Activated CD8-positive, alpha-beta memory T cell treated with anti-CD3 and anti-CD28 coated beads, Interleukin-2, amount 10 ng/mL, durations not matched to agents 7 days and 5 days (primary cell): ENCODE measurements at regions not wholly inside any gene's neighbourhood (a gene's known extent, or its start where the extent isn't known, plus 50 kb on each side); places are given as distances from the start of the nearest gene placed in this dataset.
"Not testable (repeated sequence)": the region's sequence is repeated elsewhere in the genome, so short reads cannot be mapped to it uniquely, and the experiment has no call there.

ENCODE experiments used
- ATAC-seq: fragments of 150-1000 bp; cut with Tn5 transposase; one replicate; pipeline ENCODE4 v1.10.0; 2021; ENCODE audit warnings: moderate library complexity
- CTCF ChIA-PET: fragments of 350-600 bp; sonication (Branson Sonifier 250); formaldehyde crosslinking; loops from one replicate; lab custom pipeline; 2021; ENCODE audit warnings: antibody characterized with exemption; lab: Charles Lee
- DNase-seq: peaks from one replicate; pipeline ENCODE4 v3.0.0-alpha.2; 2020
- H3K27ac Mint-ChIP-seq: one replicate; pipeline ENCODE4 v1.8.0; 2021; ENCODE audit warnings: mild to moderate bottlenecking, mixed read lengths
- H3K27me3 Mint-ChIP-seq: one replicate; pipeline ENCODE4 v1.8.0; 2021; ENCODE audit warnings: mixed read lengths
- H3K36me3 Mint-ChIP-seq: one replicate; pipeline ENCODE4 v1.8.0; 2021; ENCODE audit warnings: mild to moderate bottlenecking, mixed read lengths
- H3K4me1 Mint-ChIP-seq: one replicate; pipeline ENCODE4 v1.8.0; 2021; ENCODE audit warnings: mixed read lengths
- H3K4me3 Mint-ChIP-seq: one replicate; pipeline ENCODE4 v1.8.0; 2021; ENCODE audit warnings: mild to moderate bottlenecking, moderate library complexity, mixed read lengths
- H3K9me3 Mint-ChIP-seq: one replicate; pipeline ENCODE4 v1.8.0; 2022; ENCODE audit warnings: low read depth, mixed read lengths

DNA sequence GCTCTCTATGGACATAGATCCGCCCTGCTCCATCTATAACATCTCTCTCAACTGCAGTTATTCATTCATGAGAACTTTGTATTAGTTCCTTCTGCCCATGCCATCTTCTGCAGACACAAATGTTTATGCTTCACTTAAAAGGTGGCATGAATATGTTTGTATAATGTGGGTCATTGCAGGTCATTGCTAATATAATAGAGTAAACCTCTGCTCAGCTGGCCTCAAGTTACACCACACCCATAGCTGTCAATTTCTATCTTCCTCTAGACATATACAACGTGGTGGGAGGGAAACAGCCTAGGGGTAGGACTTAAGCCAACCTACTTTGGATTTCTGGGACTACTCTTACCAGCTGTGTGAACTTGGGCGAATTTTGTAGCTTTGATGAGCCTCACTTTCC is 129.8 kb downstream of the ATXN3L start:
- CTCF ChIA-PET = no interaction called here
- no peak overlapping the region for H3K4me3 Mint-ChIP-seq
- peaks cover 1% of the 10 kb centered on the region for H3K36me3 Mint-ChIP-seq
- H3K27ac Mint-ChIP-seq = no peak overlapping the region
- ATAC-seq (no peak), DNase-seq (no peak)
- H3K4me1 Mint-ChIP-seq = no peaks in the 10 kb centered on the region
- H3K9me3 Mint-ChIP-seq = no peaks in the 10 kb centered on the region
- no peaks in the 10 kb centered on the region for H3K27me3 Mint-ChIP-seq

DNA sequence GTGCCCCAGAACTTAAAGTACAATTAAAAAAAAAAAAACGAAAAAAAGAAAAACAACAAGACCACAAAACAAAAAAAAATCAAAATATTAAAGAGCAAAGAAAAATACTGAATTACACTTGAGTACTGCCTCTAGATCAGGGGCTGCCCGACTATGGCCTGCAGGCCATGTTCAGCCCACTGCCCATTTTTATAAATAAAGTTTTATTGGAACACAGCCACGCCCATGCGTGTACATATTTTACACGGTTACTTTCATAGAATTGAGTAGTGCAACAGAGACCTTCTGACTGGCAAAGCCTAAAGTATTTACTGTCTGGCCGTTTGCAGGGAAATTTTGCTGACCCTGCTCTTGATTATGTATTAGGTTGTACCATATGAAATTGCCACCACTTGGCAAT is 130.5 kb downstream of the ATXN3L start:
- CTCF ChIA-PET = no interaction called here
- Mint-ChIP-seq H3K27ac (no peak overlapping the region), H3K4me3 (no peak overlapping the region), H3K9me3 (no peaks in the 10 kb centered on the region), H3K36me3 (peaks cover 3% of the 10 kb centered on the region), H3K4me1 (no peaks in the 10 kb centered on the region), H3K27me3 (no peaks in the 10 kb centered on the region)
- DNase-seq (no peak), ATAC-seq (no peak)

DNA sequence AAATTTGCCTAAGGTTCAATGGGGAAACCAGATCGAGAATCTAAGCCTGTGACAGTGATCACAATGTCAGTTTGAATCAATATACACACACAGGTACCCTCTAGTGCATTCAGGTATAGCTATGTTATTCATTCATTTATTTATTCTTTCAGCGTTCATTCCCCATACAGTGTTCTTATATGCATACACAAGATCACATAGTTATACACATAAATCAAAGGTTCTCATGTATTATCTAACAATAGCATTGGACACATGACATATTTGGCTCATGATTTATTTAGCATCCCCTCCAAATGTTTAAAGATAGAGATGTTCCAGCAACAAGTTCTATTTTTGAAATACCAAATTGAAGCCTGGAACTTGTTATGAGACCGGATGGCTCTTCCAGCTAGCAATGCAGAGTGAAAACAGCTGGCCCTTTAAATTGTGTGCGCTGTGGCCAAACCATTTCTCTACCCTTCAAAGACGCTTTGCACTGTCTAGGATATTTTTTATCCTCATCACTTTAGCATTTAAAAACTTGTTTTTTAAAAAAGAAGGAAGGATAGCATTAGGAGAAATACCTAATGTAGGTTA is 131.0 kb downstream of the ATXN3L start:
- no peak overlapping the region for H3K4me3 Mint-ChIP-seq
- H3K36me3 Mint-ChIP-seq = peaks cover 3% of the 10 kb centered on the region
- CTCF ChIA-PET = no interaction called here
- no peaks in the 10 kb centered on the region for H3K27me3 Mint-ChIP-seq
- H3K9me3 Mint-ChIP-seq = no peaks in the 10 kb centered on the region
- H3K27ac Mint-ChIP-seq = no peak overlapping the region
- ATAC-seq = no peak
- no peak for DNase-seq
- no peaks in the 10 kb centered on the region for H3K4me1 Mint-ChIP-seq

- H3K27me3 Mint-ChIP-seq, DNase-seq, H3K4me3 Mint-ChIP-seq, H3K9me3 Mint-ChIP-seq, H3K36me3 Mint-ChIP-seq, H3K27ac Mint-ChIP-seq, H3K4me1 Mint-ChIP-seq, ATAC-seq, CTCF ChIA-PET: not testable (repeated sequence)
Measured at GRCh38 chrX:13186643-13187042, 133.2 kb downstream of the ATXN3L start.

DNA sequence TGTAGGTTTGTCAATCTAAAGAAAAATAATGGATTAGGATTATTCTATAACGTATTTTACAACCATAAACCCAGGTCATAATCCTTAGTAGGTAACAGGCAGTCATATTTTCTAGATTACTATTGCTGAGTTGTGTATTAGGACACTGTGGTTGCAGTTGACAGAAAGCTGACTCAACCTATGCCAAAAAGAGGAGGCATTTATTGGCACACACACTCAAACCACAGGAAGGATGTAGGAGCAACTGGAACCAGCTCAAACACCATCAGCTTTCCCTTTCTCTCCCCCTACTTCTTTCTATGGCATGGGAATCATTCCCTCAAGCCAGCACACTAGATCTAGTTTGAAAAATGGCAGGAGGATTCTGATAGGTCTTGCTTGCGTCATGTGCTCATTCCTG is 136.4 kb upstream of the FAM9C start:
- H3K4me1 Mint-ChIP-seq = peaks cover 5% of the 10 kb centered on the region
- H3K9me3 Mint-ChIP-seq = no peaks in the 10 kb centered on the region
- no peaks in the 10 kb centered on the region for H3K27me3 Mint-ChIP-seq
- no peak overlapping the region for H3K27ac Mint-ChIP-seq
- ATAC-seq (no peak), DNase-seq (no peak)
- H3K36me3 Mint-ChIP-seq = peaks cover 5% of the 10 kb centered on the region
- CTCF ChIA-PET = no interaction called here
- no peak overlapping the region for H3K4me3 Mint-ChIP-seq

GRCh38 chrX:13179586-13179985 is 135.2 kb upstream of the FAM9C start:
- CTCF ChIA-PET = no interaction called here
- H3K9me3 Mint-ChIP-seq = no peaks in the 10 kb centered on the region
- H3K4me3 Mint-ChIP-seq = no peak overlapping the region
- H3K36me3 Mint-ChIP-seq = peaks cover 4% of the 10 kb centered on the region
- H3K27me3 Mint-ChIP-seq = no peaks in the 10 kb centered on the region
- DNase-seq = no peak
- H3K27ac Mint-ChIP-seq = no peak overlapping the region
- ATAC-seq = no peak
- H3K4me1 Mint-ChIP-seq = peaks cover 5% of the 10 kb centered on the region

GRCh38 chrX:13179100-13179499 is 134.7 kb upstream of the FAM9C start:
- peaks cover 4% of the 10 kb centered on the region for H3K36me3 Mint-ChIP-seq
- H3K27ac Mint-ChIP-seq = no peak overlapping the region
- peaks cover 5% of the 10 kb centered on the region for H3K4me1 Mint-ChIP-seq
- no peak for DNase-seq
- ATAC-seq = no peak
- CTCF ChIA-PET = no interaction called here
- H3K4me3 Mint-ChIP-seq = no peak overlapping the region
- no peaks in the 10 kb centered on the region for H3K27me3 Mint-ChIP-seq
- no peaks in the 10 kb centered on the region for H3K9me3 Mint-ChIP-seq

DNA sequence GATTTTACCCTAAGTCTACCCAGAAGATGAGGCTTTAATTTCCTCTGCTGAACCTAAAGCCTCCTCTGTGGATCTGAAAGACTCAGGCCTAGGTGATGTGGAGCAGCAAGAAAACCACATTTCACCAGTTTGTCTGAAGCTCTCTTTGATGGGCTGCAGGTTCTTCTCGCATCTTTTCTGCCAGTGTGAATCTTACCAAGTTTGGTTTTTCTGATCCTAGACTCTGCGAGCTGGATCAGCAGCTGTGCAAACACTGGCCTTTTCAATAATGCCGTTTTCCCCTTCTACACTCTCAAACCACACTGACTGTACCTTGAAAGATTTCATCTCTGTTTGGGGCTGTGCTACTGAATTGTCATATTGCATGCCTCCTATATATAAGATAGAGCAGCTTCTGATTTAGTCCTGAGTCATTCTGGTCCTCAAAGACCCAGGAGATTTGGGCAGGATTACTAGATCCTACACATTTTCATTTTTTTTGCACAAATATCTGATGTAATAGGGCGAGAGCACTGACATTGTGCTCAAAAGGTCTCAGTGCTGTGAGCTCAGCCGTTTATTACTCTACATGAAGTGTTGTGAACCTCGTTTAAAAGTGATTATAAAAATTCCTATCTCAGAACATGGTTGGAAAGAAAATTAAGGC is 133.6 kb upstream of the FAM9C start:
- no peaks in the 10 kb centered on the region for H3K9me3 Mint-ChIP-seq
- H3K27ac Mint-ChIP-seq = no peak overlapping the region
- no peak overlapping the region for H3K4me3 Mint-ChIP-seq
- ATAC-seq (no peak), DNase-seq (no peak)
- H3K27me3 Mint-ChIP-seq = no peaks in the 10 kb centered on the region
- CTCF ChIA-PET = no interaction called here
- peaks cover 4% of the 10 kb centered on the region for H3K36me3 Mint-ChIP-seq
- H3K4me1 Mint-ChIP-seq = peaks cover 5% of the 10 kb centered on the region

DNA sequence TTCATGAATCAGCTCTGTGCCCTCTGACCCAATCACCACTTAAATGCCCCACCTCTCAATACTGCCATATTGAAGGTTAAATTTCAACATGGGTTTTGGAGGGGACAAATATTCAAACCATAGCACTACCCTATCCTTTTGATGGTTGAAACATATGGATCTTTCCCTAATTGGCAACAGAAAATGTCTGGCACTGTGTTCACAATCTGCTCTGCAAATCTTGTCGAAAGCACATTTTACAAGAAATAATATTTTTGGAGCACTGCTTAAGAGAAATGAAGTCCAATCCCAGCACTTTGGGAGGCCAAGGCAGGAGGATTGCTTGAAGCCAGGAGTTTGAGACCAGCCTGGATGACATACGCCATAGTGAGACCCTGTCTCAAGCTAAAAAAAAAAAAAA is 130.6 kb upstream of the FAM9C start:
- Mint-ChIP-seq H3K4me3 (no peak overlapping the region), H3K9me3 (no peaks in the 10 kb centered on the region), H3K36me3 (peaks cover 2% of the 10 kb centered on the region), H3K4me1 (no peaks in the 10 kb centered on the region), H3K27ac (no peak overlapping the region), H3K27me3 (no peaks in the 10 kb centered on the region)
- CTCF ChIA-PET = no interaction called here
- no peak for DNase-seq
- no peak for ATAC-seq

DNA sequence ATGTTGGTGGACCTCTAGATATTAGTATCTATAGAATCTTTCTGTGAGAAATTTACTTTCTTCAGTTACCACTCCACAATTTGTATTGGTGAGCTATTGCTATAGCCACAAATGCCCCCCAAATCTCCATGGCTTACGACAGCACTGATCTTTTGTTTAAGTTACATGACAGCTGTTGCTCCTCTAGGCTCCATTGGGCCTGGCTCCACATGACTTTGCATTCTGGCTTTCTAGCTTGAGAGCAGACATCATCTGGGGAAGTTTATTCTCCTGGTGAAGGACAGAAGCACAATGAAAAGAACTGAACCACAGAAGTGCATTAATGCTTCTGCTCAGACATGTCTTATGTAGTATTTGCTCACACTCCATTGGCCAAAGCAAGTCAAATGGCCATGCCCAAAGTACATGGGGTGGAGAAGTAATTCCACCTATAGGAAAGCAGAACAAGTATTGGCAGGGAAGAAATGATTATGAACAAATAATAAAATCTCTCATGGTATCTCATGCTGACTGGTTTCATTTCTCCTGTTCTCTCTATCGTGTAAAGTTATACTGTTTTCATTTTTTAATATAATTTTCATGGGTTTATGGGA is 126.6 kb upstream of the FAM9C start:
- peaks cover 7% of the 10 kb centered on the region for H3K9me3 Mint-ChIP-seq
- DNase-seq = no peak
- no peak overlapping the region for H3K4me3 Mint-ChIP-seq
- CTCF ChIA-PET = no interaction called here
- no peak overlapping the region for H3K27ac Mint-ChIP-seq
- H3K27me3 Mint-ChIP-seq = no peaks in the 10 kb centered on the region
- H3K36me3 Mint-ChIP-seq = peaks cover 14% of the 10 kb centered on the region
- ATAC-seq = no peak
- peaks cover 18% of the 10 kb centered on the region for H3K4me1 Mint-ChIP-seq

DNA sequence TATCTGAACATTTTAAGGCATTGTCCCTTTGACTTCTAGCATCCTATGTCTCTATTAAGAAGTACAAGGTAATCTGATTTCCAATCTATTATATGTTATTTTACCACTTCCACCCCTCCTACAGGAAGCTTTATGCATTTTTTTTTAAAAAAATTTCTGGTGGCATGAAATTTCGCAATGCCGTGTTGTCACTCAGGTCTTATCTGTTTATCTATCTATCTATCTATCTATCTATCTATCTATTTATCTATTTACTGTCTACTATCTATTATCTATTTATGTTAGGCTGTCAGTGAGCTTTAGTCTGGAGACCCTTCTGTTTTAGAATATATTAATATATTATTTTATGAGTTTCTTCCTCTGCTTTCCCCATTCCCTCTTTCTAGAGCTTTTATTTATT is 125.3 kb upstream of the FAM9C start:
- CTCF ChIA-PET = interaction anchor here (1.1 kb wide), 1 partner anchor 45 kb away, joined by 3 read pairs; no protein-coding TSS in a partner anchor
- no peak overlapping the region for H3K4me3 Mint-ChIP-seq

DNA sequence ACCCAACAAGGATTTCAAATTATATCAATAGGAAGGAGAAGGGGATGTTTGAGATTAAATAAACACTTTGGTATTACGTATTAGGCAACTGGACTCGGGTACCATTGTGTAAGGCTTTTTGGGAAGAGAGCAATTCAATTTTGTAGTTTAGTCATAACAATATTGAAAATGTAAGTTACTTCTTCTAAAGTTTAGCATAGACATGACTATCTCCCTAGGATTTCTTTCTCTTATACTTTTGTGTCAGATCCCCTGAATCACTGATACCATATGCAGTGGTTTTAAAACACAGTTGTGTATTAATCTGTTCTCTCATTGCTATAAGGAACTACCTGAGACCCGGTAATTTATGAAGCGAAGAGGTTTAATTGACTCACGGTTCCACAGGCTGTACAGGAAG is 123.8 kb upstream of the FAM9C start:
- H3K4me3 Mint-ChIP-seq = no peak overlapping the region
- peaks cover 18% of the 10 kb centered on the region for H3K4me1 Mint-ChIP-seq
- CTCF ChIA-PET = no interaction called here
- no peaks in the 10 kb centered on the region for H3K27me3 Mint-ChIP-seq
- no peak for DNase-seq
- H3K27ac Mint-ChIP-seq = peak overlapping the region; percentile 61
- ATAC-seq = no peak
- H3K9me3 Mint-ChIP-seq = peaks cover 7% of the 10 kb centered on the region
- peaks cover 14% of the 10 kb centered on the region for H3K36me3 Mint-ChIP-seq

More for the DNA sequence above, 125.3 kb upstream of the FAM9C start:
- ATAC-seq (no peak), DNase-seq (no peak)
- peaks cover 14% of the 10 kb centered on the region for H3K36me3 Mint-ChIP-seq
- no peaks in the 10 kb centered on the region for H3K27me3 Mint-ChIP-seq
- peaks cover 7% of the 10 kb centered on the region for H3K9me3 Mint-ChIP-seq
- H3K27ac Mint-ChIP-seq = no peak overlapping the region
- peaks cover 18% of the 10 kb centered on the region for H3K4me1 Mint-ChIP-seq

DNA sequence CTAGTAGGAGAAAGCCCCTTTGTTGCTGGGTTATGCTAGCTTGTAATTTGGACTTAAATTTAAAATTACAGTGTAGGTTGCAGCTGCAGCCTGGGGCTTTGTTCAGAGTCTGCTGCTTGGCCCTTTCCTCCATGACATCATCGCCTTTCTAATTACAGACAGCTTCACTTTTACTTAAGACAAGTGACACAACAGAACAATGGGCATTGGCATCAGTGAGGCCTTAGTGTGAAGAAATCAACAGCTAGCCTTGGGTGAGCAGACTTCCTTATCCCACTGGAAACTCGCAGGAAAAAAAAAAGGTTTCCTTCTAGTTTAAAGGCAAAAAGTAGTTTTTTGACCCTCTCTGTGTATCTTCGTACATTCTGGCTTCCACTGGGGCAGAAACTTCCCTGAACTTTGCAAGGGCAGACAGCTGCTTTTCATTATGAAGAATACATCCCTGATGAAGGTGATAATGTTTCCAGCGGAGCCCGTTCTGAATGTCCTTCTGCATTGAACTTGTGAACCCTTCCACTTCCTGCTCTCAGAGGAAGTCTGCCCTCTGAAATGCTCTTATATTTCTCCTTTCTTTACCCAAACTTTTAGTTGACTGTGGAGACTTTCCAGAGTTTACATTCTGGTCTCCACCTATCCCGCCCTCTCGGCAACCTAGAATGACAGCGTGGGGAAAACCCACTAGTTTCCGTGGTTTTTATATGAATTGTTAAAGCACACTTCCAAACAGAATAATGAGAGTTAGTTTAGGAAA is 123.2 kb upstream of the FAM9C start:
- H3K4me3 Mint-ChIP-seq = peak overlapping the region; percentile 30
- peak overlapping the region; percentile 61 for H3K27ac Mint-ChIP-seq
- CTCF ChIA-PET = no interaction called here
- peaks cover 7% of the 10 kb centered on the region for H3K9me3 Mint-ChIP-seq
- DNase-seq (no peak), ATAC-seq (peak; percentile 20)
- H3K36me3 Mint-ChIP-seq = peaks cover 14% of the 10 kb centered on the region
- H3K27me3 Mint-ChIP-seq = no peaks in the 10 kb centered on the region
- H3K4me1 Mint-ChIP-seq = peaks cover 18% of the 10 kb centered on the region
